ENCODE measurements at regions not wholly inside any gene's neighbourhood (a gene's known extent, or its start where the extent isn't known, plus 50 kb on each side); places are given as distances from the start of the nearest gene placed in this dataset.
"Not testable (repeated sequence)": the region's sequence is repeated elsewhere in the genome, so short reads cannot be mapped to it uniquely, and the experiment has no call there.

GRCh38 chr7:63604853-63605252, 393.8 kb upstream of the ZNF722 start:
- not testable (repeated sequence) for TF ChIP-seq CTCF (IDR thresholded peaks at IDR 0.05); POLR2A (IDR thresholded peaks at IDR 0.05; ENCODE audit: low read depth)

Measured in esophagus muscularis mucosa (tissue), 3 donors.